DND-41 (cell line): ENCODE measurements at regions not wholly inside any gene's neighbourhood (a gene's known extent, or its start where the extent isn't known, plus 50 kb on each side); places are given as distances from the start of the nearest gene placed in this dataset.

Experiments
- CTCF ChIP-seq: IDR thresholded peaks from 2 replicates; pipeline ENCODE4 v1.5.1; 2012; ENCODE audit warnings: borderline replicate concordance, low read length, moderate library complexity, mild to moderate bottlenecking; ENCODE audit not compliant: poor library complexity, severe bottlenecking; ENCODE audit errors: extremely low read depth
- EZH2 ChIP-seq: IDR thresholded peaks from 3 replicates; pipeline ENCODE4 v1.6.1; 2012; ENCODE audit warnings: borderline replicate concordance, low read depth, mild to moderate bottlenecking, moderate library complexity, low read length, inconsistent platforms; ENCODE audit not compliant: severe bottlenecking

DNA sequence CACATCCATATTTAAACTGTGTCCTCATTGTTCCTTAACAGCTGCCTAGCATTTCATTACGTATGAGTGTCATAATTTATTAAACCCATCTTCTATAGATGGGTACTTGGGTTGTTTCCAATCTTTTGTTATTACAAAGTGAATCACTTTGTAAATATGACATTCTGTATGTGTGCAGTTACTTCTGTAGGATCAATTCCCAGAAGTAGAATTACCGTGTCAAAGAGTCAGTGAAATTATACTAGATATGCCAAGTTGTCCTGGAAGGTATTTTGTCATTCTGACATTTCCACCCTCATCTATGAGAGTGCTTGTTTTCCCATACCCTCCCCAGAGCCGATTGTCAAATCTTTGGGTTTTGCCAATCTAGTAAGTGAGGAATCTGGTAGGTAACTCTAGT, 194.5 kb upstream of the APCDD1 start:
- TF ChIP-seq CTCF (no peak), EZH2 (no peak)
